Right lobe of liver (tissue), 4 donors: ENCODE measurements at regions not wholly inside any gene's neighbourhood (a gene's known extent, or its start where the extent isn't known, plus 50 kb on each side); places are given as distances from the start of the nearest gene placed in this dataset.

Experiments
- POLR2A ChIP-seq: fragments of 450-650 bp; IDR thresholded peaks from one replicate; pipeline ENCODE4 v1.6.1; 2017; ENCODE audit warnings: antibody characterized with exemption, mild to moderate bottlenecking
- TF ChIP-seq, protein P1 (sequence below), 4 donors: fragments of 200-600 bp in 3 of 4; fragments of 450-650 bp in 1 of 4; IDR thresholded peaks; one replicate each; pipeline versions ENCODE4 v1.5.1 to v1.8.0; 2016 to 2022; ENCODE audit warnings: antibody characterized with exemption in 4 of 4, mild to moderate bottlenecking in 2 of 4
- donor health status: DM: no; HTN: no; CAD: no.
- donor health status: DM: no; HTN: no; CAD: no.
- donor health status: DM: no; HTN: yes; CAD: no.

DNA sequence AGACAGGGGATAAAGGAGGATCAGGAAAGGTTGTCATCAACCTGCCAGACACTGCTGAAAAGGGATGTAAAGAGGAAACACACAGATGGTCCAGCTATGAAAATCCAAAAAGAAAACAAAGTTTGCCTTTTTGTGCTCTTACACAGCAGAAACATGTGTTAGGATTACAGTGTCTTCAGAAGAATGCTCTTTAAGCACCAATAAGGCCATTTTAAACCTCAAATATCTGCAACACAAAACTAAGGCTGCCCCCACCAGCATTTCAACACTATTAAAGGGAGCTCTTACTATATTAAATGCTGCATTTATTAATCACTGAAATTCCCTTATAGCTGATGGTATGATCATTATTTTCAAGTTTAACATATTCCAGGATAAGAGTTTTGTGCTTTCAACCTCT lies 922.5 kb downstream of the NLGN4Y start:
- TF ChIP-seq, protein P1, sequence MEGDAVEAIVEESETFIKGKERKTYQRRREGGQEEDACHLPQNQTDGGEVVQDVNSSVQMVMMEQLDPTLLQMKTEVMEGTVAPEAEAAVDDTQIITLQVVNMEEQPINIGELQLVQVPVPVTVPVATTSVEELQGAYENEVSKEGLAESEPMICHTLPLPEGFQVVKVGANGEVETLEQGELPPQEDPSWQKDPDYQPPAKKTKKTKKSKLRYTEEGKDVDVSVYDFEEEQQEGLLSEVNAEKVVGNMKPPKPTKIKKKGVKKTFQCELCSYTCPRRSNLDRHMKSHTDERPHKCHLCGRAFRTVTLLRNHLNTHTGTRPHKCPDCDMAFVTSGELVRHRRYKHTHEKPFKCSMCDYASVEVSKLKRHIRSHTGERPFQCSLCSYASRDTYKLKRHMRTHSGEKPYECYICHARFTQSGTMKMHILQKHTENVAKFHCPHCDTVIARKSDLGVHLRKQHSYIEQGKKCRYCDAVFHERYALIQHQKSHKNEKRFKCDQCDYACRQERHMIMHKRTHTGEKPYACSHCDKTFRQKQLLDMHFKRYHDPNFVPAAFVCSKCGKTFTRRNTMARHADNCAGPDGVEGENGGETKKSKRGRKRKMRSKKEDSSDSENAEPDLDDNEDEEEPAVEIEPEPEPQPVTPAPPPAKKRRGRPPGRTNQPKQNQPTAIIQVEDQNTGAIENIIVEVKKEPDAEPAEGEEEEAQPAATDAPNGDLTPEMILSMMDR (IDR thresholded peaks at IDR 0.05): no peak
- no peak for TF ChIP-seq POLR2A
